GM21423 (cell line): ENCODE measurements at regions not wholly inside any gene's neighbourhood (a gene's known extent, or its start where the extent isn't known, plus 50 kb on each side); places are given as distances from the start of the nearest gene placed in this dataset.
"Not testable (repeated sequence)": the region's sequence is repeated elsewhere in the genome, so short reads cannot be mapped to it uniquely, and the experiment has no call there.

ENCODE experiments used
- ATAC-seq: cut with Tn5 transposase; IDR thresholded peaks from one replicate; pipeline ENCODE4 v1.9.1; 2021; ENCODE audit warnings: mild to moderate bottlenecking, moderate library complexity; ENCODE audit not compliant: unreplicated experiment

DNA sequence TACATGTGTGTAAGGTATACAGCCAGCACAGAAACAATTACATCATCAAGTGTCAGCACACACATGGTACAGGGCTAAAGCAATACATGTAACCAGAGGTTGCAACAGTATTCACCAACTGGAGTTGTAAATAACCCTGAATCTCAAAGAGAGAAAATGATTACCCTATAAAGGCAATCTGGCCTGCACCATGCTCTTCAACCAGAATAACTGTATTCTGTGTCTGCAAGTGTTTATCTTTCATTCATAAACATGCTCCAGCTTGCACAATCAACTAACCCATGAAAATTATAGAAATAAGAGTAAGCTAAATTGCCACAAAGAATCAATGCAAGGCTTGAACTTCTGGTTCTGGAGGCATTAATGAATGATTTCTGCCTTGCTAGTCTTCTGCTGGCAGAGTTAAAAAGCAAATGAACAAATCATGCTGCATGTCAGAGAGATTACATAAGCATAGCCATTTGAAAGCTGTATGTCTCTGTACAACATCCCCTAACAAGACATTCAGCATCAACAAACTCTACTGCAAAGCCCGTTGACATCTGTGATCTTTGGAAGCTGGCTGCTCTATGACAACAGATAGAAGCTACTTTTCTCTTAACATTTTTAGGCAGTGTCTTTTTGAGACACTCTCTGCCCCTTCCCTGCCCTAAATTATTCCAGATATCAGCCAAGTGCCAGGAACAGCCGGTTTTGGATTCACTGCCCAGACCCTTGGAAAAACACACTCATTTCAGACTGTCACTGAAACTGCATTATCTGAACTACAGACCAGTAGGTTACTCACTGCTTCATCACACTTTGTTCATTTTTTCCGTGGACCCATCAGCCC, 871.0 kb downstream of the OTOL1 start:
- no peak for ATAC-seq

DNA sequence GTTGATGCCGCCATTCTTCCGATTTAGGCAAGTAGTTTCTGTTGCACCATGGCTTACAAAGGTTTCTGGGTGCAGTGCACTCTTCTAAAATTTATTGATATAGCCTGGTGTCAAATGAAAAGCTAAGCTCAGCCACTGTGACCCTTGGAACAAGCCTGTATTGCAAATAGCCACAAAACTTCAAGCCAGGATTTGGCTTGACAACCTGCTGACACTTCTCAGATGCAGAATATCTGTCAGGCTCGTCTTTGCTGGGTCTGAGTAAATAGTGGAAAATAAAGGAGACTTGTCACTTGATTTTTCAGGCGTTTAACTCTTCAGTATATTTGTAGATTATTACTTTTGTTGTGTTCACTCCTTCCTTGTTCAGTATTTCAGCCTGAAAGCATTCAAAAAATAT, 871.8 kb downstream of the OTOL1 start:
- ATAC-seq = no peak

DNA sequence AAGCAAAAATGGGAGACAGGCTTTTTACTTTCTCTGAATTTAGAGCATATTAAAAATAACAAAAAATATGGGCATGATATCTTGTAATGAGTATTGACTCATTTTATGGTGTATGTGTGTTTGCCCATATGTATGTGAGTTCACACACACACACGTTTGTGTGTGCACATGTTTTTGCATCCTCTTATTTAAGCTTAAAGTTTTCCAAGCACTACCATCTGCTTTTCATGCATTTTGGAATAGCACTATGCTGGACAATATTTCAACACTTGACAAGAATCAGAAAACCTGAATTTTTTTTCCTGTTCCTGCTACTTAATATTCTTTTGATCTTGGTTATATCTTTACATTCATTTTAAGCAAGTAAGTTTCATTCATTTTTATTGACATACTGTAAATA, 872.7 kb downstream of the OTOL1 start:
- ATAC-seq = no peak

DNA sequence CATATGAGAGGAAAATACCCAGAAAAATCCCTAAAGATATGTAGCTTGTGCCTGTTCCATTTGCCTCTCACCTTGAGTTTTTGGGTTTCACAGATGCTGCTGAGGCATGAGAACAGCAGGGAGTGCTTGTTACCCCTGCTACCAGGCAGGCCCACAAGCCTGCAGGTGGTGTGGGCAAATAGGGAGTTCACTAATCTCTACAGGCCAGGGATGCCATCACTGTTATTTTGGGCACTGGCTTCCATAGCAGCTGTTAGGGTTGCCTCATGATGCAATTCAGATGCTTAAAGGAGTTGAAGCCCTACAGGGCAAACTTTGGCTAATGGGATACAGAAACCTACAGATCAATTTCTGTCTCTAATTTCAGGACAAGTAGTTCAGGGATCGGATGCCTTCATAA, 873.5 kb downstream of the OTOL1 start:
- no peak for ATAC-seq

DNA sequence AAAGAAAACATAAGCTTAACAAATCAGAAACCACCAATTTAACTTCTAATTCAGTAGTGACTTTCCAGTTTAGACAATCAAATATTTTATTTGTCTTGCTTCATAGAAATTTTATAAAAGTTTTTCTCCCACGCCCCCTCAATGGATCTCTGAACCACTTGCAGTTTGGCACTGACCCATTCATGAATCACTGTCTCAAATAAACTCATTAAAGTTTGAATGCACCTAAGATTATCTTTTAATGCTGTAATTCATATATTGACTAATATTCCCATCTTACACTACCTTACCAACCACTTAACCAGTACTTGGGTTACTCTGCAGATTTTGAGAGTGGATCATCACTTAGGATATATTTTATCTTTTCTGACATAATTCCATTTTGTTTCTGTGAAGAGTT, 880.2 kb downstream of the OTOL1 start:
- no peak for ATAC-seq

- ATAC-seq = no peak
These were observed 881.0 kb downstream of the OTOL1 start for GRCh38 chr3:162377608-162378007.

GRCh38 chr3:162385387-162385786, 888.8 kb downstream of the OTOL1 start:
- no peak for ATAC-seq

- no peak for ATAC-seq
These were observed 894.3 kb downstream of the OTOL1 start for GRCh38 chr3:162390891-162391290.

- no peak for ATAC-seq
These were observed 894.7 kb downstream of the OTOL1 start for GRCh38 chr3:162391301-162391700.

GRCh38 chr3:162395496-162395895, 898.9 kb downstream of the OTOL1 start:
- ATAC-seq = no peak

GRCh38 chr3:162398554-162398953, 901.9 kb downstream of the OTOL1 start:
- ATAC-seq = no peak

DNA sequence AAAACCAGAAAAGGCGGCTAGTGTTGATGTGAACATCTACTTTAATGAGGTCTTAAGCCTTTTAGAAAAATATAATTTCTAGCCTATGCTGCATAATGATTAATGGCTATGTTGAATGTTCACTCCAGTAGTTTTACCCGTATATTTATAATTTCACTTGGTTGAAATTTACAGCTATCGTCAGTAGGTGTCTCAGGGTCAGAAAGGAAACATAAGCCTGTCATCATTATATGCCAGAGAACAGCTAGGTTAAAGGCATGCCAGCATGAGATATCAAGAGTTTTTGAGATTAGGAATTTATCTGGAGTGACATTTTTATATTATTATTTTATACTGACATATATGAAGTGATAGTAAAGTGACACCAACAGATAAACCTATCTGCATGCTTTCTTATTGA, 904.1 kb downstream of the OTOL1 start:
- ATAC-seq = no peak

GRCh38 chr3:162411556-162411955, 914.9 kb downstream of the OTOL1 start:
- ATAC-seq = not testable (repeated sequence)

GRCh38 chr3:162421721-162422120, 925.1 kb downstream of the OTOL1 start:
- no peak for ATAC-seq

GRCh38 chr3:162428192-162428591, 931.6 kb downstream of the OTOL1 start:
- no peak for ATAC-seq

GRCh38 chr3:162435750-162436149, 939.1 kb downstream of the OTOL1 start:
- no peak for ATAC-seq

DNA sequence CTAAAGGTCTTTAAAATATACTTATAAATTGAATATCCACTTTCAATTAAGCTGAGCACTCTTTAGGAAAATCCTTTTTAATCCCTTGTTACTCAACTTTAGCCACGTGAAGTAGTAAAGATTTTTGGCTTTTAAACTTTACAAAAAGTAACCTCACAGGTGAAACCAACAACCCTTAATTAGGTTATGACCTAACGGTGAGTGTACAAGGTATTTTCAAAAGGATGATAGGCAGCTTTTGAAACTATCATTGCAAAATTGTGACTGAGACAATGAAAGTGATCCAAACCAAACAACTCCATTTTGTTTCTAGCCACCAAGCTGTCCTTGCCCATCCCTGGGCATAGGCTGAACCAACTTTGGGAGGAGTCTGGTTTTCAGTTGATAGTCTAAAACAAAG, 940.2 kb downstream of the OTOL1 start:
- no peak for ATAC-seq

DNA sequence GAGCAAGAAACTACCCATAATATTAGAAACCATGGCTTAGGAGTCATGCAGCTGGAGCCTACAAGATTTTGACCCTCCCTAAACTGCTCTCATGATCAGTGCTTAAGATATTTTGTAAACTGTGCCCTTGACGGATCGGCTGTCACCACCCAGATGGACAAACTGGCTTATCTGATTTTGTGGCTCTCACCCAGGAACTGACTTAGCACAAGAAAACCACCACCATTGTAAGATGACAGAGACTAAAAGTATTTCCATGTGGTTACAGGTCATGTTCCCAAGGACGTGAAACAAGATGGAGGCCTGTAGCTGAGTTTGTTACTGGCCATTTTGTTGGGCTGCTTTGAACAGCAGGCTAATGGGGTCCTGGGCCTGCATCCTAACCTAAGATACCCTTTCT, 940.9 kb downstream of the OTOL1 start:
- ATAC-seq = no peak

DNA sequence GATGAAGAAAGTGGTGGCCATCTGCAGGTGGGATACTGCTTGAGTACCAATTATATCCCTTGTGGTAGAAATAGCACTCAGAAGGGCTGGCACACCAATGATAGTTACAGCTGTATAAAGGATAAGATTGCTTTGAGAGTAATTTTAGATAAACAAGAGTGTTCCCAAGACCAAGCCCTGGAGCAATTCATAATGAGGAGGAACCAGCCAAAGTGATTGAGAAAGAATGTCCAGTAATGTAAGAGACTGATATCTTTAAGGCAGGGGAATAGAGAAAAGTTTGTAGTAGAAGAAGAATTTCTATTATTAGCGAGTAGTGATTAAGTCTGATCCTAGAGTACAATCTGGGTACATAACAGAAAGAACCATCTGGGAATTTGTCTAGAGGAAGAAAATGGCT, 945.1 kb downstream of the OTOL1 start:
- no peak for ATAC-seq

DNA sequence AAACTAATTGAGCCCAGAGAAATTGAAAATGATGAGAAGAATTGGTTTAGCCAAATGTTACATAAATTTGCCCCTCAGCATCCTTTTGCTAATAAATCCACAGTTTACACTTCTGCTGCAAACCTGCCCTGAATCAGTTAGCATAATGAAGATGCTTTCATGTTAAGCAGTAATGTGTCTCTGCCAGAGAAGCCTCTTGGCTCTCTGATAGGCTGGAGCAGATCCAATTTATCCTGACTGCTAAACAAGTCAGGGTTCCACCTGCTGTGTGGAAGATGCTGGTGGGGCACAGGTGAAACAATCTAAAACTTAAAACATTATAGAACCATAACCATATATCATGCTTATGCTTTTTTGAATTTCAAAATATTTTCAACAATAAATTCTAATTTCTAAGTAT, 946.8 kb downstream of the OTOL1 start:
- no peak for ATAC-seq

DNA sequence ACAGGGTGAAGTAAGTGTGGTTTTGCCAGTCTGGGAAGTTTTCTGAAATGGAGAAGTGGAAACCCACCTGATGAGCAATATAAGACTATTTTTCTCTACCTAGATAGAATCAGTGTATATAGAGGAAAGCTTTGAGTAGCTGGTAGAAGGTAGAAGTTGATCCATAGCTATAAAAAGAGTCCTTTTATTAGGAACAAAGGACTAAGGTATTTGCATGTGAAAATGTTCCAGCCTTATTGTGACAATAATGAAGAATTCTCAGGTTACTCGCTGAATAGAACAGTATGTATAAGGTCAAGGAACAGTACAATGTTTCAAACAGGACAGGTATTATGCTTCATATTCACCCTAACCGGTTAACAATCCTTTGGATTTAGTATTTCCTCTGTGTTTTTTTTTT, 972.2 kb downstream of the OTOL1 start:
- no peak for ATAC-seq

DNA sequence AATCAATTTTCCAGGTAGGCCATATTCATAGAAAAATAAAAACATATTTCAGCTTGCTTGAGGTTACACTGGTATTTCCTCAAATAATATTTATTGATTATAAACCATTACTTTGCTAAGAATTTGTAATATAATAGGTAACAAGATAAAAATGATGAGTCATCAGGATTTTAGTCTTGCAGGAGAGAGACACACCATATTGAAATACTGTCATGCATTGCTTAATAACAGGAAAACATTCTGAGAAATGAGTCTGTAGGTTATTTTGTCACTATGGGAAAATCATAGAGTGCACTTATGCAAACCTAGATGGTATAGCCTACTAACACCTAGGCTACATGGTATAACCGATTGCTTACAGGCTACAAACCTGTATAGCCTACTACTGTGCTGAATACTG, 990.5 kb downstream of the OTOL1 start:
- no peak for ATAC-seq

GRCh38 chr3:162489853-162490252, 993.2 kb downstream of the OTOL1 start:
- ATAC-seq = no peak
